GM12874 (cell line): ENCODE measurements at regions not wholly inside any gene's neighbourhood (a gene's known extent, or its start where the extent isn't known, plus 50 kb on each side); places are given as distances from the start of the nearest gene placed in this dataset.

ENCODE experiments used
- CTCF ChIP-seq: IDR thresholded peaks from 2 replicates; pipeline ENCODE4 v1.5.1; 2011; ENCODE audit warnings: low read depth, mild to moderate bottlenecking, control low read depth, low read length, moderate library complexity; ENCODE audit not compliant: insufficient read depth

GRCh38 chr2:8045081-8045614, 636.7 kb upstream of the ID2 start:
- TF ChIP-seq CTCF, result no peak

GRCh38 chr2:8046849-8047248, 635.0 kb upstream of the ID2 start:
- no peak for TF ChIP-seq CTCF

GRCh38 chr2:8049176-8049575, 632.7 kb upstream of the ID2 start:
- no peak for TF ChIP-seq CTCF

- TF ChIP-seq CTCF, result no peak
These were observed 631.8 kb upstream of the ID2 start for GRCh38 chr2:8049851-8050571.

GRCh38 chr2:8053216-8053615, 628.6 kb upstream of the ID2 start:
- no peak for TF ChIP-seq CTCF

- no peak for TF ChIP-seq CTCF
These were observed 627.8 kb upstream of the ID2 start for GRCh38 chr2:8054070-8054469.

- TF ChIP-seq CTCF, result no peak
These were observed 623.2 kb upstream of the ID2 start for GRCh38 chr2:8058652-8059051.

- no peak for TF ChIP-seq CTCF
These were observed 622.6 kb upstream of the ID2 start for GRCh38 chr2:8059255-8059654.
